ENCODE measurements at regions not wholly inside any gene's neighbourhood (a gene's known extent, or its start where the extent isn't known, plus 50 kb on each side); places are given as distances from the start of the nearest gene placed in this dataset.

- POLR2A ChIA-PET = no interaction called here
Observed at GRCh38 chr12:75882421-75882820, 149.2 kb downstream of the PHLDA1 start.

GRCh38 chr12:75881920-75882319 lies 149.7 kb downstream of the PHLDA1 start:
- CTCF ChIA-PET = no interaction called here
- POLR2A ChIA-PET = no interaction called here
- DNase-seq (ENCODE audit: extremely low spot score) = no peak
- TF ChIP-seq CTBP1 (IDR thresholded peaks at IDR 0.05; ENCODE audit: borderline replicate concordance) (no peak), ARNT (IDR thresholded peaks at IDR 0.05) (no peak), NFRKB (IDR thresholded peaks at IDR 0.05) (no peak), TARDBP (IDR thresholded peaks at IDR 0.05) (no peak), ELF4 (IDR thresholded peaks at IDR 0.05) (no peak), FOXA1 (IDR thresholded peaks at IDR 0.05) (no peak), PKNOX1 (IDR thresholded peaks at IDR 0.05) (no peak), HDGF (IDR thresholded peaks at IDR 0.05; ENCODE audit: borderline replicate concordance) (no peak), ZNF384 (IDR thresholded peaks at IDR 0.05) (no peak), LEF1 (IDR thresholded peaks at IDR 0.05; ENCODE audit: borderline replicate concordance) (no peak), FOXK2 (IDR thresholded peaks at IDR 0.05) (no peak), SP1 (IDR thresholded peaks at IDR 0.05) (no peak), FOXM1 (IDR thresholded peaks at IDR 0.05; ENCODE audit: borderline replicate concordance) (no peak), BHLHE40 (IDR thresholded peaks at IDR 0.05; ENCODE audit: borderline replicate concordance) (no peak), SUZ12 (IDR thresholded peaks at IDR 0.05) (no peak), L3MBTL2 (conservative IDR thresholded peaks at IDR 0.05) (no peak)

More at GRCh38 chr12:75882421-75882820, 149.2 kb downstream of the PHLDA1 start:
- CTCF ChIA-PET = no interaction called here
- no peak for TF ChIP-seq LEF1 (IDR thresholded peaks at IDR 0.05; ENCODE audit: borderline replicate concordance)
- TF ChIP-seq SUZ12 (IDR thresholded peaks at IDR 0.05) = no peak
- DNase-seq (ENCODE audit: extremely low spot score) = no peak

- POLR2A ChIA-PET = no interaction called here
- no peak for DNase-seq (ENCODE audit: extremely low spot score)
- CTCF ChIA-PET = no interaction called here
- TF ChIP-seq HDGF (IDR thresholded peaks at IDR 0.05; ENCODE audit: borderline replicate concordance) (no peak), ZNF384 (IDR thresholded peaks at IDR 0.05) (0 out of 2 replicates have a peak, but pooled peaks have one; percentile 16), L3MBTL2 (conservative IDR thresholded peaks at IDR 0.05) (no peak), ELF4 (IDR thresholded peaks at IDR 0.05) (no peak), PKNOX1 (IDR thresholded peaks at IDR 0.05) (no peak), BHLHE40 (IDR thresholded peaks at IDR 0.05; ENCODE audit: borderline replicate concordance) (no peak)
Observed at GRCh38 chr12:75877763-75878621, 153.6 kb downstream of the PHLDA1 start.

GRCh38 chr12:75876832-75877762 lies 154.5 kb downstream of the PHLDA1 start:
- TF ChIP-seq HDGF (IDR thresholded peaks at IDR 0.05; ENCODE audit: borderline replicate concordance) = no peak
- TF ChIP-seq FOXM1 (IDR thresholded peaks at IDR 0.05; ENCODE audit: borderline replicate concordance) = no peak
- TF ChIP-seq ZNF384 (IDR thresholded peaks at IDR 0.05) = no peak
- no peak for TF ChIP-seq PKNOX1 (IDR thresholded peaks at IDR 0.05)
- no peak for TF ChIP-seq SUZ12 (IDR thresholded peaks at IDR 0.05)
- TF ChIP-seq SP1 (IDR thresholded peaks at IDR 0.05) = no peak
- TF ChIP-seq ARNT (IDR thresholded peaks at IDR 0.05) = no peak
- no peak for TF ChIP-seq NFRKB (IDR thresholded peaks at IDR 0.05)
- TF ChIP-seq TARDBP (IDR thresholded peaks at IDR 0.05) = no peak
- TF ChIP-seq LEF1 (IDR thresholded peaks at IDR 0.05; ENCODE audit: borderline replicate concordance) = no peak
- no peak for TF ChIP-seq FOXK2 (IDR thresholded peaks at IDR 0.05)
- no peak for TF ChIP-seq BHLHE40 (IDR thresholded peaks at IDR 0.05; ENCODE audit: borderline replicate concordance)
- no peak for TF ChIP-seq FOXA1 (IDR thresholded peaks at IDR 0.05)
- TF ChIP-seq ELF4 (IDR thresholded peaks at IDR 0.05) = no peak
- TF ChIP-seq L3MBTL2 (conservative IDR thresholded peaks at IDR 0.05) = no peak
- TF ChIP-seq CTBP1 (IDR thresholded peaks at IDR 0.05; ENCODE audit: borderline replicate concordance) = no peak
- ChIA-PET POLR2A (no interaction called here), CTCF (no interaction called here)
- no peak for DNase-seq (ENCODE audit: extremely low spot score)

GRCh38 chr12:75874441-75874840 lies 157.1 kb downstream of the PHLDA1 start:
- no peak for TF ChIP-seq ELF4 (IDR thresholded peaks at IDR 0.05)
- no peak for TF ChIP-seq FOXM1 (IDR thresholded peaks at IDR 0.05; ENCODE audit: borderline replicate concordance)
- TF ChIP-seq SUZ12 (IDR thresholded peaks at IDR 0.05) = no peak
- TF ChIP-seq TARDBP (IDR thresholded peaks at IDR 0.05) = no peak
- TF ChIP-seq L3MBTL2 (conservative IDR thresholded peaks at IDR 0.05) = no peak
- no peak for TF ChIP-seq HDGF (IDR thresholded peaks at IDR 0.05; ENCODE audit: borderline replicate concordance)
- no peak for TF ChIP-seq PKNOX1 (IDR thresholded peaks at IDR 0.05)
- no peak for TF ChIP-seq FOXK2 (IDR thresholded peaks at IDR 0.05)
- no peak for TF ChIP-seq LEF1 (IDR thresholded peaks at IDR 0.05; ENCODE audit: borderline replicate concordance)
- ChIA-PET POLR2A (no interaction called here), CTCF (no interaction called here)
- DNase-seq (ENCODE audit: extremely low spot score) = no peak
